Activated T-cell treated with anti-CD3 and anti-CD28 coated beads, Interleukin-2, amount 50 U/mL, for 72 hours (primary cell): ENCODE measurements at regions not wholly inside any gene's neighbourhood (a gene's known extent, or its start where the extent isn't known, plus 50 kb on each side); places are given as distances from the start of the nearest gene placed in this dataset.

Experiments
- ATAC-seq, 2 donors: fragments of 150-1000 bp; cut with Tn5 transposase; replicated peaks in 1 of 2; 2 replicates each; pipeline ENCODE4 v1.10.0; 2021; ENCODE audit warnings: moderate library complexity in 2 of 2, mild to moderate bottlenecking in 1 of 2
- DNase-seq, 2 donors: peaks; one replicate each; pipeline ENCODE4 v3.0.0; 2021 to 2022; ENCODE audit warnings: mixed read lengths in 1 of 2
- H3K27ac Mint-ChIP-seq: one replicate; pipeline ENCODE4 v1.8.0; 2022; ENCODE audit warnings: mild to moderate bottlenecking, moderate library complexity, mixed read lengths
- H3K27me3 Mint-ChIP-seq: one replicate; pipeline ENCODE4 v1.8.0; 2022; ENCODE audit warnings: low read depth, mixed read lengths
- H3K36me3 Mint-ChIP-seq, 2 donors: one replicate each; pipeline ENCODE4 v1.8.0; 2022; ENCODE audit warnings: mixed read lengths in 2 of 2, mild to moderate bottlenecking in 1 of 2; ENCODE audit not compliant: insufficient read depth in 2 of 2
- H3K4me1 Mint-ChIP-seq: one replicate; pipeline ENCODE4 v1.8.0; 2022; ENCODE audit warnings: low read depth, mixed read lengths
- H3K4me3 Mint-ChIP-seq, 2 donors: one replicate each; pipeline ENCODE4 v1.8.0; 2022; ENCODE audit warnings: mild to moderate bottlenecking in 2 of 2, mixed read lengths in 2 of 2, moderate library complexity in 2 of 2
- H3K9me3 Mint-ChIP-seq, 2 donors: one replicate each; pipeline ENCODE4 v1.8.0; 2022; ENCODE audit warnings: mixed read lengths in 2 of 2

GRCh38 chr2:194232600-194232999 lies 1424.4 kb upstream of the SLC39A10 start:
- Mint-ChIP-seq H3K4me1 (no peaks in the 10 kb centered on the region), H3K27ac (no peak overlapping the region), H3K9me3 (peaks cover 0 to 1% of the 10 kb centered on the region in 2 donors), H3K4me3 (no peak overlapping the region), H3K36me3 (no peaks in the 10 kb centered on the region), H3K27me3 (no peaks in the 10 kb centered on the region)
- DNase-seq (no peak), ATAC-seq (no peak)

- DNase-seq (no peak), ATAC-seq (no peak)
- Mint-ChIP-seq H3K4me1 (no peaks in the 10 kb centered on the region), H3K27ac (no peak overlapping the region), H3K9me3 (peaks cover 0 to 1% of the 10 kb centered on the region in 2 donors), H3K36me3 (no peaks in the 10 kb centered on the region), H3K4me3 (no peak overlapping the region), H3K27me3 (no peaks in the 10 kb centered on the region)
These were observed 1433.8 kb upstream of the SLC39A10 start for GRCh38 chr2:194223218-194223617.

DNA sequence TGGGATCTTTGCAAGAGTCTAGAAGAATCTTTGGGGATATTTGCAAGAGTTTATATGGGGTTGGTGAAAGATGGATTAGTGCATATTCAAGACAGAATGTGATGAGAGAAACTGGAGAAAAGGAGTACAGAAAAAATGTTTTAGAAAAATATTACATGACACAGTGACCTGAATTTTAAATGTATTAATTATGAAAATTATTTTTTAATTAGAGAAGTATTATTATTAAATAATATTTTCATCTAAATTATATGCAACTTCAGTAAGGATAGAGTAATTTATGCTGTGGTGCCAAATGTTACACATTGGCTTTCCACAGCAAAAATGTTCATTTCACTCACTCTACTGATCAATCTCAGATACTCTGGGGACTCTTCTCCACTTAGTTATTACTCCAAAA lies 1442.8 kb upstream of the SLC39A10 start:
- Mint-ChIP-seq H3K27me3 (no peaks in the 10 kb centered on the region), H3K36me3 (no peaks in the 10 kb centered on the region), H3K27ac (no peak overlapping the region), H3K9me3 (no peaks in the 10 kb centered on the region), H3K4me3 (no peak overlapping the region), H3K4me1 (no peaks in the 10 kb centered on the region)
- DNase-seq (no peak), ATAC-seq (no peak)

DNA sequence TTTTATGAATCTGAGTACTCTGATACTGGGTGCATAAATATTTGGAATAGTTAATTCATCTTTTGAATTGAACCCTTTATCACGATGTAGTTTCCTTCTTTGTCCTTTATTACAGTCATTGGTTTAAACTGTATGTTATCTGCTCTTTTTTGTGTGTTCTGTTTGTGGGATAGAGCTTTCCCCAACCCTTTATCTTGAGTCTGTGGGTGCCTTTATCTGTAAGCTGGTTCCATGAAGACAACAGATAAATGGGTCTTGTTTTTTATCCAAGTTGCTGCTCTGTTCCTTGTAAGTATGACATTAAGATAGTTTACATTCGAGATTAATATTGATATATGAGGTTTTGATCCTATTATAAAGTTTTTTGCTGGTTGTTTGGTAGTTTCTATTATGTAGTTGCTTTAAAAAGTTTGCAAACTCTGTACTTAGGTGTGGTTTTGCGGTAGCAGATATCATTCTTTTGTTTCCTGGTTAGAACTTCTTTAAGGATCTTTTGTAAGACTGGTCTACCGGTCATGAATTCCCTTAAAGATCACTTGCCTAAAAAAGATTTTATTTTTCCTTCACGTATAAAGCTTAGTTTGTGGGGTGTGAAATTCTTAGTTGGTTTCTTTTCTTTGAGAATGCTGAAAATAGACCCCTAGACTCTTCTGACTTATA lies 1451.3 kb upstream of the SLC39A10 start:
- H3K4me3 Mint-ChIP-seq: no peak overlapping the region
- no peak for ATAC-seq
- peaks cover 6 to 10% of the 10 kb centered on the region in 2 donors for H3K9me3 Mint-ChIP-seq
- H3K27ac Mint-ChIP-seq: no peak overlapping the region
- H3K27me3 Mint-ChIP-seq: no peaks in the 10 kb centered on the region
- H3K36me3 Mint-ChIP-seq: no peaks in the 10 kb centered on the region
- DNase-seq: no peak
- H3K4me1 Mint-ChIP-seq: no peaks in the 10 kb centered on the region

DNA sequence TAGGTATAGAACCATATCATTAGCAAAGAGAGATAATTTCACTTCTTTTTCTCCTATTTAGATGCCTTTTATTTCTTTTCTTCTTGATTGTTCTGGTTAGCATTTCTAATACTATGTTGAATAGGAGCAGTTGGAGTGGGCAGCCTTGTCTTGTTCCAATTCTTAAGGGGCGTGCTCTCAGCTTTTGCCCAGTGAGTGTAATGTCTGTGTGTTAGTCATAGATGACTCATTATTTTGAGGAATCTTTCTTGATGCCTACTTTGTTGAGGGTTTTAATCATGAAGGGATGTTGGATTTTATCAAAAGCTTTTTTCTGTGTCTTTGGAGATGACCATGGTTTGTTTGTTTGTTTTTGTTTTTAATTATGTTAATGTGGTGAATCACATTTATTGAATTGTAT lies 1453.1 kb upstream of the SLC39A10 start:
- no peak overlapping the region for H3K27ac Mint-ChIP-seq
- ATAC-seq: no peak

GRCh38 chr2:194182888-194183287 lies 1474.1 kb upstream of the SLC39A10 start:
- H3K27ac Mint-ChIP-seq: no peak overlapping the region
- H3K4me3 Mint-ChIP-seq: no peak overlapping the region
- peaks cover 0 to 1% of the 10 kb centered on the region in 2 donors for H3K36me3 Mint-ChIP-seq
- ATAC-seq: no peak
- no peaks in the 10 kb centered on the region for H3K9me3 Mint-ChIP-seq
- no peak for DNase-seq
- H3K27me3 Mint-ChIP-seq: no peaks in the 10 kb centered on the region
- H3K4me1 Mint-ChIP-seq: no peaks in the 10 kb centered on the region

More for the DNA sequence above, 1453.1 kb upstream of the SLC39A10 start:
- Mint-ChIP-seq H3K9me3 (peaks cover 6 to 11% of the 10 kb centered on the region in 2 donors), H3K36me3 (no peaks in the 10 kb centered on the region), H3K4me1 (no peaks in the 10 kb centered on the region), H3K4me3 (no peak overlapping the region), H3K27me3 (no peaks in the 10 kb centered on the region)
- DNase-seq: no peak

- Mint-ChIP-seq H3K9me3 (no peaks in the 10 kb centered on the region), H3K4me3 (no peak overlapping the region), H3K27ac (no peak overlapping the region), H3K4me1 (no peaks in the 10 kb centered on the region), H3K27me3 (no peaks in the 10 kb centered on the region), H3K36me3 (peaks cover 0 to 1% of the 10 kb centered on the region in 2 donors)
- ATAC-seq: no peak
- no peak for DNase-seq
These were observed 1480.9 kb upstream of the SLC39A10 start for GRCh38 chr2:194176134-194176533.

DNA sequence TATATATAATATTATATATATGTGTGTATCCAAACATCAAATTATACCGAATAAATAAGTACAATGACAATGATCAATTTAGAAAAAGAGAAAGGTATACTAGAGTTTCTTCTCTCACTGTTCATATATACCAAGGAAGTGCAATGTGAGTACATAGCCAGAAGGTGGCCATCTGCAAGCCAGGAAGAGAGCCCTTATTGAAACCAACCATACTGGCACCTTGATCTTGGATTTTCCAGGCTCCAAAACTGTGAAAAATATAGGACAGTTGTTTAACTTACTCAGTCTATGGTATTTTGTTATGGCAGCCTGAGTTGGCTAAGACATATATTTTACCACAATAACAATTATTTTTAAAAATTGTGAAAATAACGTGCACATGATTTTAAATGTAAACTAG lies 1490.2 kb upstream of the SLC39A10 start:
- DNase-seq (no peak), ATAC-seq (no peak)
- Mint-ChIP-seq H3K36me3 (no peaks in the 10 kb centered on the region), H3K27me3 (peaks cover 7% of the 10 kb centered on the region), H3K27ac (no peak overlapping the region), H3K4me1 (no peaks in the 10 kb centered on the region), H3K4me3 (no peak overlapping the region), H3K9me3 (no peaks in the 10 kb centered on the region)

- peaks cover 1 to 2% of the 10 kb centered on the region in 2 donors for H3K9me3 Mint-ChIP-seq
- no peaks in the 10 kb centered on the region for H3K4me1 Mint-ChIP-seq
- H3K36me3 Mint-ChIP-seq: no peaks in the 10 kb centered on the region
- H3K4me3 Mint-ChIP-seq: no peak overlapping the region
- H3K27me3 Mint-ChIP-seq: no peaks in the 10 kb centered on the region
- DNase-seq: no peak
- H3K27ac Mint-ChIP-seq: no peak overlapping the region
- no peak for ATAC-seq
These were observed 1501.6 kb upstream of the SLC39A10 start for GRCh38 chr2:194155431-194155830.

- H3K36me3 Mint-ChIP-seq: no peaks in the 10 kb centered on the region
- no peak for ATAC-seq
- no peak overlapping the region for H3K27ac Mint-ChIP-seq
- DNase-seq: no peak
- H3K4me3 Mint-ChIP-seq: no peak overlapping the region
- H3K4me1 Mint-ChIP-seq: no peaks in the 10 kb centered on the region
- H3K27me3 Mint-ChIP-seq: no peaks in the 10 kb centered on the region
- peaks cover 0 to 1% of the 10 kb centered on the region in 2 donors for H3K9me3 Mint-ChIP-seq
These were observed 1505.8 kb upstream of the SLC39A10 start for GRCh38 chr2:194151231-194151630.

- Mint-ChIP-seq H3K27me3 (no peaks in the 10 kb centered on the region), H3K36me3 (no peaks in the 10 kb centered on the region), H3K27ac (no peak overlapping the region), H3K4me3 (no peak overlapping the region), H3K4me1 (no peaks in the 10 kb centered on the region), H3K9me3 (peaks cover 0 to 7% of the 10 kb centered on the region in 2 donors)
- DNase-seq (no peak), ATAC-seq (no peak)
These were observed 1521.6 kb upstream of the SLC39A10 start for GRCh38 chr2:194135463-194135862.

GRCh38 chr2:194128810-194129209 lies 1528.2 kb upstream of the SLC39A10 start:
- no peaks in the 10 kb centered on the region for H3K4me1 Mint-ChIP-seq
- no peak for ATAC-seq
- H3K36me3 Mint-ChIP-seq: no peaks in the 10 kb centered on the region
- H3K4me3 Mint-ChIP-seq: no peak overlapping the region
- DNase-seq: no peak
- no peaks in the 10 kb centered on the region for H3K27me3 Mint-ChIP-seq
- H3K9me3 Mint-ChIP-seq: no peaks in the 10 kb centered on the region
- H3K27ac Mint-ChIP-seq: no peak overlapping the region

DNA sequence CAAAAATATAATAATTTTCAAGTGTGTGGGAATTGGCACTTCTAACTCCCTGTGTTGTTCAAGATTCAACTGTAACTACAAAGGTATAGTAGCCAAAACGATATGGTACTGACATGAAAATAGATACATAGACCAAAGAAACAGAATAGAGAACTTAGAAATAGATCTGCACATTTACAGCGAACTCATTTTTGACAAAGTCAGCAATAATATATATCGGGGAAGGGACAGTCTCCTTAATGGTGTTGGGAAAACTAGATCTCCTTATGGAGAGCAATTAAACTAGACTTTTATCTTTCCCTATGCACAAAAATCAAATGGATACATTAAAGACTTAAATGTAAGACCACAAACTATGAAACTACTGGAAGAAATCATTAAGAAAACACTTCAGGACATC lies 1530.6 kb upstream of the SLC39A10 start:
- Mint-ChIP-seq H3K27ac (no peak overlapping the region), H3K36me3 (no peaks in the 10 kb centered on the region), H3K9me3 (no peaks in the 10 kb centered on the region), H3K4me1 (no peaks in the 10 kb centered on the region), H3K4me3 (no peak overlapping the region), H3K27me3 (no peaks in the 10 kb centered on the region)
- DNase-seq (no peak), ATAC-seq (no peak)

DNA sequence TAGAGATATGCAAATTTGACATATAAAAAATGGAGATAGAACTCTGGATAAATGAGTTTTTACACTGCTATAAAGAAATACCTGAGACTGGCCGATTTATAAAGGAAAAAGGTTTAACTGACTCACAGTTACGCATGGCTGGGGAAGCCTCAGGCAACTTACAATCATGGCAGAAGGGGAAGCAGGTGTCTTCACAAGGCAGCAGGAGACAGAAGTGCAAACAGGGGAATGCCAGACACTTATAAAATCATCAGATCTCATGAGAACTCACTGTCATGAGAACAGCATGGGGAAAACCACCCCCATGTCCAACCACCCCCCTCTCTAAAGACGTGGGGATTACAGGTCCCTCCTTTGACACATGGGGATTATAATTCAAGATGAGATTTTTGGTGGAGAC lies 1540.2 kb upstream of the SLC39A10 start:
- Mint-ChIP-seq H3K27ac (no peak overlapping the region), H3K4me3 (no peak overlapping the region), H3K9me3 (no peaks in the 10 kb centered on the region), H3K27me3 (no peaks in the 10 kb centered on the region), H3K36me3 (no peaks in the 10 kb centered on the region), H3K4me1 (no peaks in the 10 kb centered on the region)
- DNase-seq (no peak), ATAC-seq (no peak)
